ENCODE measurements at regions not wholly inside any gene's neighbourhood (a gene's known extent, or its start where the extent isn't known, plus 50 kb on each side); places are given as distances from the start of the nearest gene placed in this dataset.

DNA sequence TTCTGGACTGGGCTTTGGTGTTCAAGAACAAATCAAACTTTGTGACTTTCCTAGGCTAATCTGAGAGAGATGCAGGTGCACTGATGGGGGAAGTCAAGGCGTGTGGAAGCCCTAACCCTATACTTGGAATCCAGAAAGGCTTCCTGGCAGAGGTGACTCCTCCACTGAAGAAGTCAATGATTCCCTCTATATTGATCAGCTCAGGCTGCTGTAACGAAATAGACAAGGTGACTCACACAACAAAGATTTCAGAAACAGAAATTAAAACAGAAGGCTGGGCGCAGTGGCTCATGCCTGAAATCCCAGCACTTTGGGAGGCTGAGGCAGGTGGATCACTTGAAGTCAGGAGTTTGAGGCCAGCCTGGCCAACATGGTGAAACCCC, 69.6 kb upstream of the GGTA1 start:
- Histone ChIP-seq H3K27me3 (no peaks in the 10 kb centered on the region), H3K4me3 (no peak overlapping the region), H3K27ac (peak overlapping the region in 1 of 2 donors; percentile 73), H3K9me3 (no peaks in the 10 kb centered on the region), H3K36me3 (no peaks in the 10 kb centered on the region), H3K4me1 (peaks cover 9 to 15% of the 10 kb centered on the region in 2 donors)
- no peak for DNase-seq (ENCODE audit: low spot score in 2 of 2)
- no peak for TF ChIP-seq POLR2A (IDR thresholded peaks at IDR 0.05)
- intact Hi-C loops (cut with DNase I; ENCODE audit: low total_unique reads) = no loop called here

DNA sequence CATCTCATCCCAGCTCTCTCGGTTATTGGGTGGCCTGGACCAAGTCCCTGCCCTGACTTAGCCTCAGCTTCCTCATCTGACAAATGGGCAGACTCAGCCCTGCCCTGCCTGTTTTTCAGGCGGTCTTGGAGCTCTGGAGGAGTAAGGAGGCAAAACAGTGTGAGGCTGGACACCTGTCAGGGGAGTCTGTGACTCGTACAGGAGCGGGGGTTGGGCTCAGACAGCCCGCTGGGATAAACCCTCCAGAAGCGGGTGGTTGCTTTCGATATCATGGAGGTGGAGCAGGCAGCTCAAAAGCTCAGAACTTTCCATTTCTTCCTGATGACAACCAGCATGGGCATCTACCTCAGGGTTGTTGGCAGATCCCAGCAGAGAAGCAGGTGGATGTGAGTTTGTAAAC, 72.9 kb upstream of the GGTA1 start:
- TF ChIP-seq, protein P1, sequence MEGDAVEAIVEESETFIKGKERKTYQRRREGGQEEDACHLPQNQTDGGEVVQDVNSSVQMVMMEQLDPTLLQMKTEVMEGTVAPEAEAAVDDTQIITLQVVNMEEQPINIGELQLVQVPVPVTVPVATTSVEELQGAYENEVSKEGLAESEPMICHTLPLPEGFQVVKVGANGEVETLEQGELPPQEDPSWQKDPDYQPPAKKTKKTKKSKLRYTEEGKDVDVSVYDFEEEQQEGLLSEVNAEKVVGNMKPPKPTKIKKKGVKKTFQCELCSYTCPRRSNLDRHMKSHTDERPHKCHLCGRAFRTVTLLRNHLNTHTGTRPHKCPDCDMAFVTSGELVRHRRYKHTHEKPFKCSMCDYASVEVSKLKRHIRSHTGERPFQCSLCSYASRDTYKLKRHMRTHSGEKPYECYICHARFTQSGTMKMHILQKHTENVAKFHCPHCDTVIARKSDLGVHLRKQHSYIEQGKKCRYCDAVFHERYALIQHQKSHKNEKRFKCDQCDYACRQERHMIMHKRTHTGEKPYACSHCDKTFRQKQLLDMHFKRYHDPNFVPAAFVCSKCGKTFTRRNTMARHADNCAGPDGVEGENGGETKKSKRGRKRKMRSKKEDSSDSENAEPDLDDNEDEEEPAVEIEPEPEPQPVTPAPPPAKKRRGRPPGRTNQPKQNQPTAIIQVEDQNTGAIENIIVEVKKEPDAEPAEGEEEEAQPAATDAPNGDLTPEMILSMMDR (IDR thresholded peaks at IDR 0.05) = no peak
- no peak for TF ChIP-seq POLR2A (IDR thresholded peaks at IDR 0.05)
- no peak for TF ChIP-seq POLR2AphosphoS5 (IDR thresholded peaks at IDR 0.05)
- H3K27me3 ChIP-seq = no peaks in the 10 kb centered on the region
- intact Hi-C loops (cut with DNase I; ENCODE audit: low total_unique reads) = no loop called here
- peaks cover 8 to 15% of the 10 kb centered on the region in 2 donors for H3K4me1 ChIP-seq
- no peaks in the 10 kb centered on the region for H3K36me3 ChIP-seq
- no peak overlapping the region for H3K27ac ChIP-seq
- H3K9me3 ChIP-seq = no peaks in the 10 kb centered on the region
- H3K4me3 ChIP-seq = no peak overlapping the region
- no peak for DNase-seq (ENCODE audit: low spot score in 2 of 2)

GRCh38 chr9:121573717-121574485, 74.3 kb upstream of the GGTA1 start:
- Histone ChIP-seq H3K36me3 (no peaks in the 10 kb centered on the region), H3K4me1 (peaks cover 0 to 2% of the 10 kb centered on the region in 2 donors), H3K9me3 (no peaks in the 10 kb centered on the region), H3K27ac (no peak overlapping the region), H3K27me3 (no peaks in the 10 kb centered on the region), H3K4me3 (no peak overlapping the region)
- intact Hi-C loops (cut with DNase I; ENCODE audit: low total_unique reads) = no loop called here
- TF ChIP-seq POLR2AphosphoS5 (IDR thresholded peaks at IDR 0.05) (no peak), POLR2A (IDR thresholded peaks at IDR 0.05) (no peak)
- TF ChIP-seq, protein P1 (IDR thresholded peaks at IDR 0.05) = no peak
- DNase-seq (ENCODE audit: low spot score in 2 of 2) = no peak

- H3K4me1 ChIP-seq = no peaks in the 10 kb centered on the region
- DNase-seq (ENCODE audit: low spot score in 2 of 2) = no peak
- no peaks in the 10 kb centered on the region for H3K36me3 ChIP-seq
- H3K27ac ChIP-seq = no peak overlapping the region
- H3K9me3 ChIP-seq = no peaks in the 10 kb centered on the region
- H3K4me3 ChIP-seq = no peak overlapping the region
- intact Hi-C loops (cut with DNase I; ENCODE audit: low total_unique reads) = no loop called here
- TF ChIP-seq, protein P1 (IDR thresholded peaks at IDR 0.05) = no peak
- TF ChIP-seq POLR2A (IDR thresholded peaks at IDR 0.05) = no peak
- no peak for TF ChIP-seq POLR2AphosphoS5 (IDR thresholded peaks at IDR 0.05)
- H3K27me3 ChIP-seq = no peaks in the 10 kb centered on the region
Observed at GRCh38 chr9:121574774-121575519, 75.3 kb upstream of the GGTA1 start.

DNA sequence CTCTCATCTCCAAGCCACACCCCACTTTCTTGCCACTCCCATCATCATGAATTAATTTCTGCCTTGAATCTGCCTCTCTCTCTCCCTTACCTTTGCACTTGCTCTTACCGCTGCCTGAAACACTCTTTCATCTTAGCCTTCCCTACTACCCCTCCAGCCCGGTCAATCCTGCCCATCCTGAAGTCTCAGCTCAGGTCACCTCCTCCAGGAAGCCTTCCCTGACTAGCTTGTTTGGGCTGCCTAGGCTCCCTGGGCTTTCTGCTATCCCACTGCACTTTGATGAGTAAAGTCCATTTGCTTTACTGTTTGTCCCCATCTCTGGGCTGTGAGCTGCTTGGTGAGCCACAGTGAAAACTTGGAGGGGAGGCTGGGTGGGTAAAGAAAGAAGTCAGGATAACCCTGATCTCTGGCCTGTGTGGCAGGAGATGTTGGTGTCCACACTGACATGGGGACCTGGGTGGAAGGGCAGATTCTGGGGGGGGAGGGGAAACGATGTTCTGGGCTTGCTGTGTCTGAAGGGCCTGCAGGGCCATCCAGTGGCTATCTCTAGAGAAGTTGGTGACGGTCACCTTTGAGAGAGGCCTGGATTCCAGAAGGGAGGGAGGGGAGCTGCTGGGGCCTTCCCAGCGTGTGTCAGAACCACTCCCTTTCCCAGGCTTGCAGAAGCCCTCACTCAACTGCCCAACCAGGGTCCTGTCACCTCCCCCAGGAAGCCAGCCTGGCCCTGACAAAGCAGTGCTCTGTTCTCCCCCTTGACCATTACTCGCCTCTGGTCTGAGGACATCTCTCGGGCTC, 75.0 kb upstream of the DAB2IP start:
- H3K27ac ChIP-seq = no peak overlapping the region

More for the DNA sequence above, 75.0 kb upstream of the DAB2IP start:
- no peaks in the 10 kb centered on the region for H3K36me3 ChIP-seq
- H3K9me3 ChIP-seq = no peaks in the 10 kb centered on the region
- H3K27me3 ChIP-seq = no peaks in the 10 kb centered on the region
- no peak for DNase-seq (ENCODE audit: low spot score in 2 of 2)
- no peak overlapping the region for H3K4me3 ChIP-seq
- TF ChIP-seq POLR2AphosphoS5 (IDR thresholded peaks at IDR 0.05) (no peak), POLR2A (IDR thresholded peaks at IDR 0.05) (no peak)
- TF ChIP-seq, protein P1 (IDR thresholded peaks at IDR 0.05) = no peak
- H3K4me1 ChIP-seq = no peaks in the 10 kb centered on the region
- intact Hi-C loops (cut with DNase I; ENCODE audit: low total_unique reads) = no loop called here
